Subcutaneous abdominal adipose tissue (tissue), 5 donors: ENCODE measurements at regions not wholly inside any gene's neighbourhood (a gene's known extent, or its start where the extent isn't known, plus 50 kb on each side); places are given as distances from the start of the nearest gene placed in this dataset.

Source experiments
- H3K27ac ChIP-seq: one replicate; pipeline ENCODE4 v1.7.0; 2013; ENCODE audit warnings: low read depth, mild to moderate bottlenecking, inconsistent platforms, low read length, moderate library complexity
- H3K27me3 ChIP-seq, 5 donors: one replicate each; pipeline ENCODE4 v1.7.0; 2013; ENCODE audit warnings: low read length in 5 of 5, inconsistent platforms in 1 of 5; ENCODE audit not compliant: control insufficient read depth in 5 of 5, insufficient read depth in 4 of 5
- H3K36me3 ChIP-seq, 5 donors: one replicate each; pipeline ENCODE4 v1.7.0; 2013; ENCODE audit warnings: low read length in 5 of 5; ENCODE audit not compliant: control insufficient read depth in 5 of 5, insufficient read depth in 5 of 5
- H3K4me1 ChIP-seq, 5 donors: one replicate each; pipeline ENCODE4 v1.7.0; 2013; ENCODE audit warnings: low read length in 5 of 5, mild to moderate bottlenecking in 3 of 5, moderate library complexity in 1 of 5; ENCODE audit not compliant: control insufficient read depth in 5 of 5, insufficient read depth in 5 of 5
- H3K4me3 ChIP-seq, 5 donors: one replicate each; pipeline ENCODE4 v1.7.0; 2013; ENCODE audit warnings: low read length in 5 of 5, low read depth in 1 of 5
- H3K9ac ChIP-seq, 5 donors: one replicate each; pipeline ENCODE4 v1.7.0; 2013; ENCODE audit warnings: low read length in 5 of 5, mild to moderate bottlenecking in 4 of 5, moderate library complexity in 3 of 5
- H3K9me3 ChIP-seq, 5 donors: one replicate each; pipeline ENCODE4 v1.7.0; 2013; ENCODE audit warnings: low read length in 5 of 5; ENCODE audit not compliant: control insufficient read depth in 5 of 5
- donor health status: healthy.
- donor health status: healthy.
- donor health status: healthy.
- donor health status: healthy.
- donor health status: healthy.

GRCh38 chr2:185628985-185629384 is 109.6 kb upstream of the FSIP2 start:
- no peaks in the 10 kb centered on the region for H3K36me3 ChIP-seq
- no peak overlapping the region for H3K4me3 ChIP-seq
- H3K9me3 ChIP-seq, result no peaks in the 10 kb centered on the region
- no peaks in the 10 kb centered on the region for H3K4me1 ChIP-seq
- H3K9ac ChIP-seq, result no peak overlapping the region
- no peaks in the 10 kb centered on the region for H3K27me3 ChIP-seq
- H3K27ac ChIP-seq, result no peak overlapping the region

- H3K4me3 ChIP-seq, result no peak overlapping the region
- H3K9ac ChIP-seq, result no peak overlapping the region
- no peaks in the 10 kb centered on the region for H3K36me3 ChIP-seq
- no peaks in the 10 kb centered on the region for H3K4me1 ChIP-seq
- H3K27ac ChIP-seq, result no peak overlapping the region
- H3K27me3 ChIP-seq, result no peaks in the 10 kb centered on the region
- H3K9me3 ChIP-seq, result no peaks in the 10 kb centered on the region
Observed at GRCh38 chr2:185633621-185634020, 105.0 kb upstream of the FSIP2 start.

GRCh38 chr2:185638771-185639170 is 99.8 kb upstream of the FSIP2 start:
- H3K9ac ChIP-seq, result no peak overlapping the region
- H3K27me3 ChIP-seq, result no peaks in the 10 kb centered on the region
- no peaks in the 10 kb centered on the region for H3K9me3 ChIP-seq
- H3K4me1 ChIP-seq, result no peaks in the 10 kb centered on the region
- no peak overlapping the region for H3K27ac ChIP-seq
- no peak overlapping the region for H3K4me3 ChIP-seq
- no peaks in the 10 kb centered on the region for H3K36me3 ChIP-seq

- H3K9me3 ChIP-seq, result no peaks in the 10 kb centered on the region
- no peaks in the 10 kb centered on the region for H3K4me1 ChIP-seq
- no peaks in the 10 kb centered on the region for H3K27me3 ChIP-seq
Observed at GRCh38 chr2:185640588-185640987, 98.0 kb upstream of the FSIP2 start.

GRCh38 chr2:185643434-185643833 is 95.2 kb upstream of the FSIP2 start:
- H3K4me3 ChIP-seq, result no peak overlapping the region
- H3K9ac ChIP-seq, result no peak overlapping the region
- H3K9me3 ChIP-seq, result no peaks in the 10 kb centered on the region
- no peaks in the 10 kb centered on the region for H3K27me3 ChIP-seq
- no peaks in the 10 kb centered on the region for H3K36me3 ChIP-seq
- no peaks in the 10 kb centered on the region for H3K4me1 ChIP-seq
- H3K27ac ChIP-seq, result no peak overlapping the region

More at GRCh38 chr2:185640588-185640987, 98.0 kb upstream of the FSIP2 start:
- H3K36me3 ChIP-seq, result no peaks in the 10 kb centered on the region
- no peak overlapping the region for H3K27ac ChIP-seq
- no peak overlapping the region for H3K9ac ChIP-seq
- no peak overlapping the region for H3K4me3 ChIP-seq

- Histone ChIP-seq H3K27ac (no peak overlapping the region), H3K9me3 (no peaks in the 10 kb centered on the region), H3K9ac (no peak overlapping the region)
Observed at GRCh38 chr2:185644828-185645227, 93.8 kb upstream of the FSIP2 start.

GRCh38 chr2:185645529-185645928 is 93.1 kb upstream of the FSIP2 start:
- Histone ChIP-seq H3K27ac (no peak overlapping the region), H3K36me3 (no peaks in the 10 kb centered on the region), H3K4me3 (no peak overlapping the region), H3K27me3 (no peaks in the 10 kb centered on the region), H3K4me1 (no peaks in the 10 kb centered on the region), H3K9ac (no peak overlapping the region), H3K9me3 (no peaks in the 10 kb centered on the region)

More at GRCh38 chr2:185644828-185645227, 93.8 kb upstream of the FSIP2 start:
- Histone ChIP-seq H3K36me3 (no peaks in the 10 kb centered on the region), H3K4me1 (no peaks in the 10 kb centered on the region), H3K4me3 (no peak overlapping the region), H3K27me3 (no peaks in the 10 kb centered on the region)

- H3K4me1 ChIP-seq, result no peaks in the 10 kb centered on the region
- H3K27me3 ChIP-seq, result no peaks in the 10 kb centered on the region
- H3K36me3 ChIP-seq, result no peaks in the 10 kb centered on the region
- H3K9ac ChIP-seq, result no peak overlapping the region
- no peaks in the 10 kb centered on the region for H3K9me3 ChIP-seq
- no peak overlapping the region for H3K27ac ChIP-seq
- H3K4me3 ChIP-seq, result no peak overlapping the region
Observed at GRCh38 chr2:185658750-185659149, 79.9 kb upstream of the FSIP2 start.

- H3K27me3 ChIP-seq, result no peaks in the 10 kb centered on the region
- no peaks in the 10 kb centered on the region for H3K36me3 ChIP-seq
- H3K4me3 ChIP-seq, result no peak overlapping the region
- no peaks in the 10 kb centered on the region for H3K4me1 ChIP-seq
- no peak overlapping the region for H3K9ac ChIP-seq
- H3K9me3 ChIP-seq, result no peaks in the 10 kb centered on the region
- H3K27ac ChIP-seq, result no peak overlapping the region
Observed at GRCh38 chr2:185663811-185664210, 74.8 kb upstream of the FSIP2 start.

- Histone ChIP-seq H3K36me3 (no peaks in the 10 kb centered on the region), H3K4me3 (no peak overlapping the region), H3K9me3 (no peaks in the 10 kb centered on the region), H3K27me3 (no peaks in the 10 kb centered on the region), H3K4me1 (no peaks in the 10 kb centered on the region), H3K27ac (no peak overlapping the region), H3K9ac (no peak overlapping the region)
Observed at GRCh38 chr2:185664384-185664783, 74.2 kb upstream of the FSIP2 start.

- no peaks in the 10 kb centered on the region for H3K36me3 ChIP-seq
- no peaks in the 10 kb centered on the region for H3K9me3 ChIP-seq
- no peak overlapping the region for H3K9ac ChIP-seq
- no peak overlapping the region for H3K4me3 ChIP-seq
- no peaks in the 10 kb centered on the region for H3K4me1 ChIP-seq
- H3K27ac ChIP-seq, result no peak overlapping the region
- no peaks in the 10 kb centered on the region for H3K27me3 ChIP-seq
Observed at GRCh38 chr2:185665251-185665814, 73.3 kb upstream of the FSIP2 start.
